Right lobe of liver (tissue), 4 donors: ENCODE measurements at regions not wholly inside any gene's neighbourhood (a gene's known extent, or its start where the extent isn't known, plus 50 kb on each side); places are given as distances from the start of the nearest gene placed in this dataset.
"Not testable (repeated sequence)": the region's sequence is repeated elsewhere in the genome, so short reads cannot be mapped to it uniquely, and the experiment has no call there.

Experiments
- POLR2A ChIP-seq: fragments of 450-650 bp; IDR thresholded peaks from one replicate; pipeline ENCODE4 v1.6.1; 2017; ENCODE audit warnings: antibody characterized with exemption, mild to moderate bottlenecking
- TF ChIP-seq, protein P1 (sequence below), 4 donors: fragments of 200-600 bp in 3 of 4; fragments of 450-650 bp in 1 of 4; IDR thresholded peaks; one replicate each; pipeline versions ENCODE4 v1.5.1 to v1.8.0; 2016 to 2022; ENCODE audit warnings: antibody characterized with exemption in 4 of 4, mild to moderate bottlenecking in 2 of 4
- donor health status: DM: no; HTN: no; CAD: no.
- donor health status: DM: no; HTN: no; CAD: no.
- donor health status: DM: no; HTN: yes; CAD: no.

- TF ChIP-seq, protein P1, sequence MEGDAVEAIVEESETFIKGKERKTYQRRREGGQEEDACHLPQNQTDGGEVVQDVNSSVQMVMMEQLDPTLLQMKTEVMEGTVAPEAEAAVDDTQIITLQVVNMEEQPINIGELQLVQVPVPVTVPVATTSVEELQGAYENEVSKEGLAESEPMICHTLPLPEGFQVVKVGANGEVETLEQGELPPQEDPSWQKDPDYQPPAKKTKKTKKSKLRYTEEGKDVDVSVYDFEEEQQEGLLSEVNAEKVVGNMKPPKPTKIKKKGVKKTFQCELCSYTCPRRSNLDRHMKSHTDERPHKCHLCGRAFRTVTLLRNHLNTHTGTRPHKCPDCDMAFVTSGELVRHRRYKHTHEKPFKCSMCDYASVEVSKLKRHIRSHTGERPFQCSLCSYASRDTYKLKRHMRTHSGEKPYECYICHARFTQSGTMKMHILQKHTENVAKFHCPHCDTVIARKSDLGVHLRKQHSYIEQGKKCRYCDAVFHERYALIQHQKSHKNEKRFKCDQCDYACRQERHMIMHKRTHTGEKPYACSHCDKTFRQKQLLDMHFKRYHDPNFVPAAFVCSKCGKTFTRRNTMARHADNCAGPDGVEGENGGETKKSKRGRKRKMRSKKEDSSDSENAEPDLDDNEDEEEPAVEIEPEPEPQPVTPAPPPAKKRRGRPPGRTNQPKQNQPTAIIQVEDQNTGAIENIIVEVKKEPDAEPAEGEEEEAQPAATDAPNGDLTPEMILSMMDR (IDR thresholded peaks at IDR 0.05) = not testable (repeated sequence)
- not testable (repeated sequence) for TF ChIP-seq POLR2A
Measured at GRCh38 chr11:86166287-86166686, 78.3 kb upstream of the EED start.
